Neural cell (in vitro differentiated cells): ENCODE measurements at regions not wholly inside any gene's neighbourhood (a gene's known extent, or its start where the extent isn't known, plus 50 kb on each side); places are given as distances from the start of the nearest gene placed in this dataset.
A peak's percentile ranks its signal among the peaks of the same experiment; 100 is the strongest.

Experiments used
- H2AFZ ChIP-seq: fragments of 200-600, 300-800 bp; sonication (generic), shearing (Covaris generic); 2 replicates; pipeline ENCODE4 v1.6.0; 2014; ENCODE audit warnings: low read depth, mild to moderate bottlenecking, antibody characterized with exemption, low read length, moderate library complexity
- H3F3A ChIP-seq: fragments of 200-600 bp; shearing (Covaris generic); 2 replicates; pipeline ENCODE4 v1.6.1; 2016; ENCODE audit warnings: mild to moderate bottlenecking, moderate library complexity, mixed read lengths, antibody characterized with exemption, low read length; ENCODE audit not compliant: insufficient read depth, poor library complexity, severe bottlenecking
- H3K27ac ChIP-seq: fragments of 200-600, 300-800 bp; sonication (generic), shearing (Covaris generic); 2 replicates; pipeline ENCODE4 v1.5.1; 2014; ENCODE audit warnings: mild to moderate bottlenecking, low read length, moderate library complexity
- H3K27me3 ChIP-seq: fragments of 300-800, 200-600 bp; sonication (generic), shearing (Covaris generic); 2 replicates; pipeline ENCODE4 v1.6.0; 2014; ENCODE audit warnings: mild to moderate bottlenecking, low read depth, low read length, moderate library complexity; ENCODE audit not compliant: insufficient read depth
- H3K36me3 ChIP-seq: fragments of 300-800, 200-600 bp; sonication (generic), shearing (Covaris generic); 2 replicates; pipeline ENCODE4 v1.5.1; 2014; ENCODE audit warnings: mild to moderate bottlenecking, antibody characterized with exemption, low read length, moderate library complexity; ENCODE audit not compliant: insufficient read depth
- H3K4me2 ChIP-seq: fragments of 300-800, 200-600 bp; sonication (generic), shearing (Covaris generic); 2 replicates; pipeline ENCODE4 v1.6.0; 2014; ENCODE audit warnings: mild to moderate bottlenecking, low read length
- H3K4me3 ChIP-seq: fragments of 300-800, 200-600 bp; sonication (generic), shearing (Covaris generic); 2 replicates; pipeline ENCODE4 v1.5.1; 2014; ENCODE audit warnings: mild to moderate bottlenecking, low read length, moderate library complexity
- H3K79me2 ChIP-seq: fragments of 200-600 bp; shearing (Covaris generic); replicated peaks from 2 replicates; pipeline ENCODE4 v1.6.0; 2014; ENCODE audit warnings: mild to moderate bottlenecking, low read length, moderate library complexity; ENCODE audit not compliant: insufficient read depth
- H3K9ac ChIP-seq: fragments of 300-800, 200-600 bp; sonication (generic), shearing (Covaris generic); 2 replicates; pipeline ENCODE4 v1.6.1; 2016; ENCODE audit warnings: mild to moderate bottlenecking, low read length, mixed read lengths
- H3K9me2 ChIP-seq: fragments of 200-600 bp; shearing (Covaris generic); 2 replicates; pipeline ENCODE4 v1.6.1; 2016; ENCODE audit warnings: mild to moderate bottlenecking, low read length, mixed read lengths; ENCODE audit not compliant: insufficient read depth
- H3K9me3 ChIP-seq: fragments of 200-600, 300-800 bp; sonication (generic), shearing (Covaris generic); 2 replicates; pipeline ENCODE4 v1.6.1; 2016; ENCODE audit warnings: mild to moderate bottlenecking, mixed run types, low read length, moderate library complexity, mixed read lengths
- H4K20me1 ChIP-seq: fragments of 200-600 bp; shearing (Covaris generic); 2 replicates; pipeline ENCODE4 v1.6.1; 2016; ENCODE audit warnings: mild to moderate bottlenecking, mixed run types; ENCODE audit not compliant: insufficient read depth
- CTCF ChIP-seq: fragments of 450-650 bp; IDR thresholded peaks from 2 replicates; pipeline ENCODE4 v1.5.1; 2014; ENCODE audit warnings: antibody characterized with exemption, mild to moderate bottlenecking, moderate library complexity; ENCODE audit not compliant: poor library complexity, severe bottlenecking
- EP300 ChIP-seq: fragments of 450-650 bp; conservative IDR thresholded peaks from 2 replicates; pipeline ENCODE4 v1.6.1; 2014; ENCODE audit warnings: antibody characterized with exemption, mild to moderate bottlenecking, moderate library complexity; ENCODE audit not compliant: poor library complexity, severe bottlenecking
- EZH2 ChIP-seq: fragments of 200-600, 300-800 bp; shearing (Covaris generic), sonication (generic); IDR thresholded peaks from 2 replicates; pipeline ENCODE4 v1.6.1; 2014; ENCODE audit warnings: antibody characterized with exemption, low read length, borderline replicate concordance, mild to moderate bottlenecking; ENCODE audit not compliant: insufficient read depth, poor library complexity, severe bottlenecking
- MXI1 ChIP-seq: fragments of 450-650 bp; conservative IDR thresholded peaks from 2 replicates; pipeline ENCODE4 v1.6.1; 2014; ENCODE audit warnings: antibody characterized with exemption, mild to moderate bottlenecking; ENCODE audit not compliant: poor library complexity, severe bottlenecking
- POLR2AphosphoS5 ChIP-seq: IDR thresholded peaks from 2 replicates; pipeline ENCODE4 v1.6.1; 2012
- RAD21 ChIP-seq: fragments of 450-650 bp; conservative IDR thresholded peaks from 2 replicates; pipeline ENCODE4 v1.6.1; 2014; ENCODE audit warnings: antibody characterized with exemption, mild to moderate bottlenecking, moderate library complexity
- TAF1 ChIP-seq: IDR thresholded peaks from 2 replicates; pipeline ENCODE4 v1.6.1; 2012; ENCODE audit warnings: low read depth

- Histone ChIP-seq H3K27ac (no peak overlapping the region), H3K79me2 (no peaks in the 10 kb centered on the region), H3F3A (no peaks in the 10 kb centered on the region), H3K4me2 (no peak overlapping the region), H3K36me3 (no peaks in the 10 kb centered on the region), H3K9ac (no peak overlapping the region), H3K9me2 (no peaks in the 10 kb centered on the region), H3K4me3 (no peak overlapping the region), H4K20me1 (no peaks in the 10 kb centered on the region), H2AFZ (no peak overlapping the region), H3K9me3 (no peaks in the 10 kb centered on the region), H3K27me3 (no peaks in the 10 kb centered on the region)
- no peak for TF ChIP-seq EZH2
- no peak for TF ChIP-seq POLR2AphosphoS5
- TF ChIP-seq MXI1, result no peak
These were observed 107.1 kb upstream of the WSCD2 start for GRCh38 chr12:108021949-108022522.

GRCh38 chr12:108029051-108029835 lies 99.8 kb upstream of the WSCD2 start:
- Histone ChIP-seq H3K4me2 (no peak overlapping the region), H3K4me3 (no peak overlapping the region), H3K9ac (no peak overlapping the region), H4K20me1 (no peaks in the 10 kb centered on the region), H3K79me2 (no peaks in the 10 kb centered on the region), H3K9me3 (no peaks in the 10 kb centered on the region), H3K27me3 (no peaks in the 10 kb centered on the region), H3K27ac (no peak overlapping the region), H3F3A (no peaks in the 10 kb centered on the region), H2AFZ (no peak overlapping the region), H3K9me2 (no peaks in the 10 kb centered on the region), H3K36me3 (no peaks in the 10 kb centered on the region)
- no peak for TF ChIP-seq EP300
- TF ChIP-seq RAD21, result no peak
- TF ChIP-seq MXI1, result no peak

GRCh38 chr12:108033090-108033489 lies 96.0 kb upstream of the WSCD2 start:
- peak overlapping the region; percentile 2 for H3K4me2 ChIP-seq
- no peaks in the 10 kb centered on the region for H3K79me2 ChIP-seq
- H2AFZ ChIP-seq, result no peak overlapping the region
- no peak overlapping the region for H3K4me3 ChIP-seq
- H3F3A ChIP-seq, result no peaks in the 10 kb centered on the region
- TF ChIP-seq EP300, result no peak
- no peak for TF ChIP-seq CTCF
- TF ChIP-seq RAD21, result no peak
- TF ChIP-seq TAF1, result no peak
- TF ChIP-seq POLR2AphosphoS5, result no peak
- no peaks in the 10 kb centered on the region for H3K9me2 ChIP-seq
- H4K20me1 ChIP-seq, result no peaks in the 10 kb centered on the region
- H3K9me3 ChIP-seq, result no peaks in the 10 kb centered on the region
- no peak overlapping the region for H3K9ac ChIP-seq
- H3K27ac ChIP-seq, result peak overlapping the region; percentile 61
- no peaks in the 10 kb centered on the region for H3K27me3 ChIP-seq
- H3K36me3 ChIP-seq, result no peaks in the 10 kb centered on the region
